Mammary epithelial cell (primary cell): ENCODE measurements at regions not wholly inside any gene's neighbourhood (a gene's known extent, or its start where the extent isn't known, plus 50 kb on each side); places are given as distances from the start of the nearest gene placed in this dataset.

Experiments
- CTCF ChIP-seq, 2 donors: IDR thresholded peaks in 1 of 2; conservative IDR thresholded peaks in 1 of 2; 2 replicates each; pipeline ENCODE4 v1.5.1; 2011 to 2012; ENCODE audit warnings: inconsistent platforms in 2 of 2, low read length in 2 of 2, mild to moderate bottlenecking in 2 of 2, control low read depth in 1 of 2, low read depth in 1 of 2; ENCODE audit not compliant: insufficient read depth in 1 of 2; ENCODE audit errors: extremely low read depth in 1 of 2
- EZH2 ChIP-seq: IDR thresholded peaks from 2 replicates; pipeline ENCODE4 v1.6.1; 2012; ENCODE audit warnings: low read length, inconsistent platforms, borderline replicate concordance

GRCh38 chr10:4754143-4754542, 71.9 kb upstream of the AKR1E2 start:
- TF ChIP-seq CTCF (conservative IDR thresholded peaks at IDR 0.05 in 1 of 2, IDR thresholded peaks at IDR 0.05 in 1 of 2; ENCODE audit: extremely low read depth in 1 of 2, insufficient read depth in 1 of 2, low read depth in 1 of 2, low read length in 2 of 2) = no peak
- TF ChIP-seq EZH2 = no peak
